GM10266 (cell line): ENCODE measurements at regions not wholly inside any gene's neighbourhood (a gene's known extent, or its start where the extent isn't known, plus 50 kb on each side); places are given as distances from the start of the nearest gene placed in this dataset.

ENCODE experiments used
- DNase-seq: peaks from one replicate; pipeline ENCODE4 v3.0.0; 2012; ENCODE audit errors: extremely low spot score
- CTCF ChIP-seq: IDR thresholded peaks from 2 replicates; pipeline ENCODE4 v1.5.1; 2012; ENCODE audit warnings: mild to moderate bottlenecking, low read depth; ENCODE audit not compliant: control insufficient read depth, insufficient read depth; ENCODE audit errors: missing control alignments

GRCh38 chr5:27275345-27275744, 237.0 kb upstream of the CDH9 start:
- no peak for DNase-seq
- TF ChIP-seq CTCF = no peak

- TF ChIP-seq CTCF = no peak
- DNase-seq = no peak
Observed at GRCh38 chr5:27269766-27270165, 231.4 kb upstream of the CDH9 start.

GRCh38 chr5:27267209-27267824, 228.9 kb upstream of the CDH9 start:
- no peak for TF ChIP-seq CTCF
- DNase-seq = no peak

GRCh38 chr5:27266184-27266583, 227.8 kb upstream of the CDH9 start:
- DNase-seq = no peak
- TF ChIP-seq CTCF = no peak

- no peak for DNase-seq
Observed at GRCh38 chr5:27257696-27258095, 219.3 kb upstream of the CDH9 start.

GRCh38 chr5:27252911-27253310, 214.5 kb upstream of the CDH9 start:
- no peak for DNase-seq
- TF ChIP-seq CTCF = no peak

More at GRCh38 chr5:27257696-27258095, 219.3 kb upstream of the CDH9 start:
- no peak for TF ChIP-seq CTCF

- TF ChIP-seq CTCF = no peak
- DNase-seq = no peak
Observed at GRCh38 chr5:27242258-27242626, 203.9 kb upstream of the CDH9 start.
